ENCODE measurements at regions not wholly inside any gene's neighbourhood (a gene's known extent, or its start where the extent isn't known, plus 50 kb on each side); places are given as distances from the start of the nearest gene placed in this dataset.

DNA sequence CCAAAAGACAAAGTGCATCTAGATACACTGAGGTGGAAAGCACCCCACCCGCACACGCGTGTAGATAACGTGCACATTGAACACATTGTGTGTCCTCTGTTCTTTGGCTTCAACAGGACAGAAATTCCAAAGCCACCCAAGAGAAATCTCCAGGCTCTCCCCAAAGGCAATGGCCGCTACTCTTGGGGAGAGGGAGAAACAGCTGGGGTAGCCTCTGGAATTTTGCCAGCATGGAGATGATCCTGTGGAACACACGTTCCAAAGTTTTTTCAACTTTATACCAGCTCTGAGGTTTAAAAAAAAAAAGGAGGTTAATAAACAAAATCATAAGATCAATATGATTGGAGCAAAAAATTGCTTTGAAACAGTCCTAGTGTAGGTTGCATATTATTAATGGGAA is 63.0 kb upstream of the CD82 start:
- DNase-seq = no peak

DNA sequence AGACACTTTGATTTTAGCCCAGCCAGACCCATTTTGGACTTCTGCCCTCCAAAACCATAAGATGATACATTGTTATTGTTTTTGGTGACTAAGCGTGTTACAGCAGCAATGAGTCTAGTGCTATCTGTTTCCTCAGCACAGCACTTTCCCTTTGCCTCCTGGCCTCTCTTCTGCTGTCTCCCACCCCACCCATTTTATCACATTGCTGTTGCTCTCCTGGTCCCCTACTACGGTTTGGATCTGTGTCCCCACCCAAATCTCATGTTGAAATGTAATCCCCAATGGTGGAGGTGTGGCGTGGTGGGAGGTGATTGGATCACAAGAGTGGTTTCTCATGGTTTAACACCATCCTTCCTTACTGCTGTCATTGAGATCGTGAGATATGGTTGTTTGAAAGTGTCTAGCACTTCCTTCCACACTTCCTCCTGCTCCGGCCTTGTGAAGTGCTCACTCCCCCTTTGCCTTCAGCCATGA is 59.8 kb upstream of the CD82 start:
- DNase-seq = no peak

DNA sequence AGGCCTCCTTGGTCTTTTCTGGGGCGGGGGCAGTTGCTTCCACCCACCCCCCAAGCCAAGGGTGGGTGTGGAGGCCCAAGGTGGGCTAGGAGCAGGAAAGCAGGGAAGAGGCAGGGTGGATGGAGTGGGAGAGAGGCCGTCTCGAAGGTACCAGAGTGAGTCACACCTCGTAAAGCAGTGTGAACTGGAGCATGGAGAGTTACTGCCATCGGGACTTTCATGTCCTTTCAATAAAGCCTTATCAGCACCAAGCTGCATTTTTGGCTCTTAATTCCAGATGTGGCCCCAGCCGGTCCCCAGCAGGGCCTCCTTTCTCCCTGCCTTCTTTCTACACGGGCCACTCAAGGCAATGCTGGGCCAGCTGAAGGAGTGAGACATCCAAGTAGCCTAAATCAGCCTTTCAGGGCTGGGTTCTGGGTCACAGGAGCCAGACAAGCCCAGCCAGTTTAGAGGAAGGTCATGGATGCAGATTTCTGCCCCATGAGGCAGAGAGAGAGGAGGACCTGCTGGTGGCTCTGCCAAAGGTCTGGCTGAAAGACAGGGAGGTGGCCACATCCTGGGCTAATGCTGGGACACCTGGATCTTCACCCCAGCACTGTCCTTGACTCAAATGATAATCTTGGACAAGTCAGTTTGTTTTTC is 59.0 kb upstream of the CD82 start:
- no peak for DNase-seq

- no peak for DNase-seq
These were observed 58.0 kb upstream of the CD82 start for GRCh38 chr11:44507491-44507890.

GRCh38 chr11:44507896-44508445 is 57.5 kb upstream of the CD82 start:
- DNase-seq = no peak

- DNase-seq = no peak
These were observed 56.2 kb upstream of the CD82 start for GRCh38 chr11:44509296-44509695.

DNA sequence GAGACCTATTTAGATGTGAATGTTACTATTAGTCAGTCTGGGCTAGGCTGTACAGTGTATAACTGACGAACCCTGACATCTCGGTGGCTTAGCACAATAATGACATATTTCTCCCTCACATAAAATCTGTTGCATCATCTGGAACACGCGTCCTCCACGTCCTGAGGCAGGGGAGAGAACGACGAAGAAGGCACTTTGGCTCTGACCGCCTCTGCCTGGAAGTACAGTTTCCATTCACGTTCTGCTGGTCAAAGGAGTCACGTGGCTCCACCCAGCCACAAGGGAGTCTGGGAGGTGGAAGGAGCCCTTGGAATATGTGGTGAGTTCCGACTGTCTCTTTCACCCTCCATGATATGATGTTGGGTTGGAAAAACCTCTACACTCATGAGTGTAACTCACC is 55.1 kb upstream of the CD82 start:
- DNase-seq = no peak

GRCh38 chr11:44512818-44513217 is 52.6 kb upstream of the CD82 start:
- DNase-seq = no peak

DNA sequence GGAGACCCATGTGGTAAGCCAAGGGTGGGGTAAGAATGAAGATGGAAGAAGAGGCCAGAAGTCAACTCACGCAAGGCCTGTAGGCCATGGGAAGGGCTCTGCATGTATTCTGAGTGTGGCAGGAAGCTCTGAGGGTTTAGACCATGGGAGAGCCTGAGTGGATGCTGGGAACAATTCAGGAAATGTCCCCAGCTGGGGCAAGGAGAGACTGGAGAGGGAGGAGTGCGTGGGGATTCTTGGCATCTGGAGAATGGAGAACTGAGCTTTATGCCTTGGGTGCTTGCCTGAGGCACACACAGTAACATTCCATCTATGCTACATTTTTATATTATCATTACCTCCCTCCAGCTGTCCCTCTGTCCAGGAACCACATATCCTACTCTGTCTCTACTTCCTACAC is 50.4 kb upstream of the CD82 start:
- DNase-seq = no peak
